ENCODE measurements at regions not wholly inside any gene's neighbourhood (a gene's known extent, or its start where the extent isn't known, plus 50 kb on each side); places are given as distances from the start of the nearest gene placed in this dataset.

DNA sequence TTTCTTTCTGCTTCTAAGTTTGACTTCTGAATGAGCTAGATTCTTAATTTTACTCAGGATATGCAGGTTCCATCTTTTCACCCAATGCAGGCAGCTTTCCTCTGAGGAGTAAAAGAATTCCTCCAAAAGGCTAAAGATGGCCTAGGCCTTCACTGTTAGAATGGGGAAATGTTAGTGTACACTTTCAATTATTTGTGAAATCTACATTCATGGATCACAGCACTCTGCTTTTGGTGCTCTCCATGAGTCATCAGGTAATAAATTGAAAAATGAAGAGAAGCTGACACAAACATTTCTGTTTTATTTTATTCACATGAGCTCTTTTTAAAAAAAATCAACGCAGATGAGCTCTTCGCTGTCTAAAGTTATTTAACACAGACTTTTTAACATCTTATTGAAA is 502.5 kb upstream of the GOLIM4 start:
- H3K36me3 Mint-ChIP-seq (ENCODE audit: low read depth) = no peaks in the 10 kb centered on the region
- H3K4me3 Mint-ChIP-seq = no peak overlapping the region
- Histone ChIP-seq H2AFZ (no peak overlapping the region), H3K4me2 (no peak overlapping the region), H3K79me2 (replicated peaks; ENCODE audit: insufficient read depth) (no peaks in the 10 kb centered on the region), H4K20me1 (replicated peaks; ENCODE audit: insufficient read depth) (no peaks in the 10 kb centered on the region), H3F3A (replicated peaks; ENCODE audit: low read depth) (no peaks in the 10 kb centered on the region), H3K36me3 (ENCODE audit: insufficient read depth) (no peaks in the 10 kb centered on the region), H3K27me3 (ENCODE audit: insufficient read depth) (no peaks in the 10 kb centered on the region), H3K4me3 (no peak overlapping the region), H3K4me1 (ENCODE audit: insufficient read depth) (no peaks in the 10 kb centered on the region; the same call in 1 of the 2 replicates), H3K27ac (ENCODE audit: low read depth) (no peak overlapping the region), H3K9me2 (ENCODE audit: insufficient read depth) (0 out of 2 replicates have a peak, but pooled peaks cover 7% of the 10 kb centered on the region)
- H3K4me1 Mint-ChIP-seq = peaks cover 5% of the 10 kb centered on the region
- H3K27me3 Mint-ChIP-seq (ENCODE audit: insufficient read depth, low read depth, poor library complexity) = no peaks in the 10 kb centered on the region
- TF ChIP-seq POLR2AphosphoS5 (IDR thresholded peaks at IDR 0.05; ENCODE audit: low read depth) (no peak), EZH2phosphoT487 (IDR thresholded peaks at IDR 0.05; ENCODE audit: unreplicated experiment) (no peak), NANOG (IDR thresholded peaks at IDR 0.05; ENCODE audit: borderline replicate concordance) (no peak), JUNB (IDR thresholded peaks at IDR 0.05; ENCODE audit: unreplicated experiment) (no peak), ZNF331 (CRISPR knock-in tag; IDR thresholded peaks at IDR 0.05; ENCODE audit: low read depth) (no peak), CREB1 (CRISPR knock-in tag; IDR thresholded peaks at IDR 0.05; ENCODE audit: low read depth) (no peak), STAT1 (IDR thresholded peaks at IDR 0.05; ENCODE audit: unreplicated experiment) (no peak), EZH2 (IDR thresholded peaks at IDR 0.05; ENCODE audit: low read depth, unreplicated experiment) (no peak), ZNF114 (CRISPR knock-in tag; IDR thresholded peaks at IDR 0.05) (no peak)
- TF ChIP-seq, protein P1, sequence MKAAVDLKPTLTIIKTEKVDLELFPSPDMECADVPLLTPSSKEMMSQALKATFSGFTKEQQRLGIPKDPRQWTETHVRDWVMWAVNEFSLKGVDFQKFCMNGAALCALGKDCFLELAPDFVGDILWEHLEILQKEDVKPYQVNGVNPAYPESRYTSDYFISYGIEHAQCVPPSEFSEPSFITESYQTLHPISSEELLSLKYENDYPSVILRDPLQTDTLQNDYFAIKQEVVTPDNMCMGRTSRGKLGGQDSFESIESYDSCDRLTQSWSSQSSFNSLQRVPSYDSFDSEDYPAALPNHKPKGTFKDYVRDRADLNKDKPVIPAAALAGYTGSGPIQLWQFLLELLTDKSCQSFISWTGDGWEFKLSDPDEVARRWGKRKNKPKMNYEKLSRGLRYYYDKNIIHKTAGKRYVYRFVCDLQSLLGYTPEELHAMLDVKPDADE (IDR thresholded peaks at IDR 0.05) = no peak
- TF ChIP-seq, protein P2, sequence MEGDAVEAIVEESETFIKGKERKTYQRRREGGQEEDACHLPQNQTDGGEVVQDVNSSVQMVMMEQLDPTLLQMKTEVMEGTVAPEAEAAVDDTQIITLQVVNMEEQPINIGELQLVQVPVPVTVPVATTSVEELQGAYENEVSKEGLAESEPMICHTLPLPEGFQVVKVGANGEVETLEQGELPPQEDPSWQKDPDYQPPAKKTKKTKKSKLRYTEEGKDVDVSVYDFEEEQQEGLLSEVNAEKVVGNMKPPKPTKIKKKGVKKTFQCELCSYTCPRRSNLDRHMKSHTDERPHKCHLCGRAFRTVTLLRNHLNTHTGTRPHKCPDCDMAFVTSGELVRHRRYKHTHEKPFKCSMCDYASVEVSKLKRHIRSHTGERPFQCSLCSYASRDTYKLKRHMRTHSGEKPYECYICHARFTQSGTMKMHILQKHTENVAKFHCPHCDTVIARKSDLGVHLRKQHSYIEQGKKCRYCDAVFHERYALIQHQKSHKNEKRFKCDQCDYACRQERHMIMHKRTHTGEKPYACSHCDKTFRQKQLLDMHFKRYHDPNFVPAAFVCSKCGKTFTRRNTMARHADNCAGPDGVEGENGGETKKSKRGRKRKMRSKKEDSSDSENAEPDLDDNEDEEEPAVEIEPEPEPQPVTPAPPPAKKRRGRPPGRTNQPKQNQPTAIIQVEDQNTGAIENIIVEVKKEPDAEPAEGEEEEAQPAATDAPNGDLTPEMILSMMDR (conservative IDR thresholded peaks at IDR 0.05; ENCODE audit: low read depth in 2 of 2) = no peak
- TF ChIP-seq, protein P3, sequence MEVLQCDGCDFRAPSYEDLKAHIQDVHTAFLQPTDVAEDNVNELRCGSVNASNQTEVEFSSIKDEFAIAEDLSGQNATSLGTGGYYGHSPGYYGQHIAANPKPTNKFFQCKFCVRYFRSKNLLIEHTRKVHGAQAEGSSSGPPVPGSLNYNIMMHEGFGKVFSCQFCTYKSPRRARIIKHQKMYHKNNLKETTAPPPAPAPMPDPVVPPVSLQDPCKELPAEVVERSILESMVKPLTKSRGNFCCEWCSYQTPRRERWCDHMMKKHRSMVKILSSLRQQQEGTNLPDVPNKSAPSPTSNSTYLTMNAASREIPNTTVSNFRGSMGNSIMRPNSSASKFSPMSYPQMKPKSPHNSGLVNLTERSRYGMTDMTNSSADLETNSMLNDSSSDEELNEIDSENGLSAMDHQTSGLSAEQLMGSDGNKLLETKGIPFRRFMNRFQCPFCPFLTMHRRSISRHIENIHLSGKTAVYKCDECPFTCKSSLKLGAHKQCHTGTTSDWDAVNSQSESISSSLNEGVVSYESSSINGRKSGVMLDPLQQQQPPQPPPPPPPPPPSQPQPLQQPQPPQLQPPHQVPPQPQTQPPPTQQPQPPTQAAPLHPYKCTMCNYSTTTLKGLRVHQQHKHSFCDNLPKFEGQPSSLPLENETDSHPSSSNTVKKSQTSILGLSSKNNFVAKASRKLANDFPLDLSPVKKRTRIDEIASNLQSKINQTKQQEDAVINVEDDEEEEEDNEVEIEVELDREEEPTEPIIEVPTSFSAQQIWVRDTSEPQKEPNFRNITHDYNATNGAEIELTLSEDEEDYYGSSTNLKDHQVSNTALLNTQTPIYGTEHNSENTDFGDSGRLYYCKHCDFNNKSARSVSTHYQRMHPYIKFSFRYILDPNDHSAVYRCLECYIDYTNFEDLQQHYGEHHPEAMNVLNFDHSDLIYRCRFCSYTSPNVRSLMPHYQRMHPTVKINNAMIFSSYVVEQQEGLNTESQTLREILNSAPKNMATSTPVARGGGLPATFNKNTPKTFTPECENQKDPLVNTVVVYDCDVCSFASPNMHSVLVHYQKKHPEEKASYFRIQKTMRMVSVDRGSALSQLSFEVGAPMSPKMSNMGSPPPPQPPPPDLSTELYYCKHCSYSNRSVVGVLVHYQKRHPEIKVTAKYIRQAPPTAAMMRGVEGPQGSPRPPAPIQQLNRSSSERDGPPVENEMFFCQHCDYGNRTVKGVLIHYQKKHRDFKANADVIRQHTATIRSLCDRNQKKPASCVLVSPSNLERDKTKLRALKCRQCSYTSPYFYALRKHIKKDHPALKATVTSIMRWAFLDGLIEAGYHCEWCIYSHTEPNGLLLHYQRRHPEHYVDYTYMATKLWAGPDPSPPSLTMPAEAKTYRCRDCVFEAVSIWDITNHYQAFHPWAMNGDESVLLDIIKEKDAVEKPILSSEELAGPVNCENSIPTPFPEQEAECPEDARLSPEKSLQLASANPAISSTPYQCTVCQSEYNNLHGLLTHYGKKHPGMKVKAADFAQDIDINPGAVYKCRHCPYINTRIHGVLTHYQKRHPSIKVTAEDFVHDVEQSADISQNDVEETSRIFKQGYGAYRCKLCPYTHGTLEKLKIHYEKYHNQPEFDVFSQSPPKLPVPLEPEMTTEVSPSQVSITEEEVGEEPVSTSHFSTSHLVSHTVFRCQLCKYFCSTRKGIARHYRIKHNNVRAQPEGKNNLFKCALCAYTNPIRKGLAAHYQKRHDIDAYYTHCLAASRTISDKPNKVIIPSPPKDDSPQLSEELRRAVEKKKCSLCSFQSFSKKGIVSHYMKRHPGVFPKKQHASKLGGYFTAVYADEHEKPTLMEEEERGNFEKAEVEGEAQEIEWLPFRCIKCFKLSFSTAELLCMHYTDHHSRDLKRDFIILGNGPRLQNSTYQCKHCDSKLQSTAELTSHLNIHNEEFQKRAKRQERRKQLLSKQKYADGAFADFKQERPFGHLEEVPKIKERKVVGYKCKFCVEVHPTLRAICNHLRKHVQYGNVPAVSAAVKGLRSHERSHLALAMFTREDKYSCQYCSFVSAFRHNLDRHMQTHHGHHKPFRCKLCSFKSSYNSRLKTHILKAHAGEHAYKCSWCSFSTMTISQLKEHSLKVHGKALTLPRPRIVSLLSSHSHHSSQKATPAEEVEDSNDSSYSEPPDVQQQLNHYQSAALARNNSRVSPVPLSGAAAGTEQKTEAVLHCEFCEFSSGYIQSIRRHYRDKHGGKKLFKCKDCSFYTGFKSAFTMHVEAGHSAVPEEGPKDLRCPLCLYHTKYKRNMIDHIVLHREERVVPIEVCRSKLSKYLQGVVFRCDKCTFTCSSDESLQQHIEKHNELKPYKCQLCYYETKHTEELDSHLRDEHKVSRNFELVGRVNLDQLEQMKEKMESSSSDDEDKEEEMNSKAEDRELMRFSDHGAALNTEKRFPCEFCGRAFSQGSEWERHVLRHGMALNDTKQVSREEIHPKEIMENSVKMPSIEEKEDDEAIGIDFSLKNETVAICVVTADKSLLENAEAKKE (CRISPR knock-in tag; IDR thresholded peaks at IDR 0.05) = no peak
- TF ChIP-seq, protein P4, sequence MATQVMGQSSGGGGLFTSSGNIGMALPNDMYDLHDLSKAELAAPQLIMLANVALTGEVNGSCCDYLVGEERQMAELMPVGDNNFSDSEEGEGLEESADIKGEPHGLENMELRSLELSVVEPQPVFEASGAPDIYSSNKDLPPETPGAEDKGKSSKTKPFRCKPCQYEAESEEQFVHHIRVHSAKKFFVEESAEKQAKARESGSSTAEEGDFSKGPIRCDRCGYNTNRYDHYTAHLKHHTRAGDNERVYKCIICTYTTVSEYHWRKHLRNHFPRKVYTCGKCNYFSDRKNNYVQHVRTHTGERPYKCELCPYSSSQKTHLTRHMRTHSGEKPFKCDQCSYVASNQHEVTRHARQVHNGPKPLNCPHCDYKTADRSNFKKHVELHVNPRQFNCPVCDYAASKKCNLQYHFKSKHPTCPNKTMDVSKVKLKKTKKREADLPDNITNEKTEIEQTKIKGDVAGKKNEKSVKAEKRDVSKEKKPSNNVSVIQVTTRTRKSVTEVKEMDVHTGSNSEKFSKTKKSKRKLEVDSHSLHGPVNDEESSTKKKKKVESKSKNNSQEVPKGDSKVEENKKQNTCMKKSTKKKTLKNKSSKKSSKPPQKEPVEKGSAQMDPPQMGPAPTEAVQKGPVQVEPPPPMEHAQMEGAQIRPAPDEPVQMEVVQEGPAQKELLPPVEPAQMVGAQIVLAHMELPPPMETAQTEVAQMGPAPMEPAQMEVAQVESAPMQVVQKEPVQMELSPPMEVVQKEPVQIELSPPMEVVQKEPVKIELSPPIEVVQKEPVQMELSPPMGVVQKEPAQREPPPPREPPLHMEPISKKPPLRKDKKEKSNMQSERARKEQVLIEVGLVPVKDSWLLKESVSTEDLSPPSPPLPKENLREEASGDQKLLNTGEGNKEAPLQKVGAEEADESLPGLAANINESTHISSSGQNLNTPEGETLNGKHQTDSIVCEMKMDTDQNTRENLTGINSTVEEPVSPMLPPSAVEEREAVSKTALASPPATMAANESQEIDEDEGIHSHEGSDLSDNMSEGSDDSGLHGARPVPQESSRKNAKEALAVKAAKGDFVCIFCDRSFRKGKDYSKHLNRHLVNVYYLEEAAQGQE (IDR thresholded peaks at IDR 0.05; ENCODE audit: unreplicated experiment) = no peak
- no peak for DNase-seq (ENCODE audit: low spot score)
- no peak for ATAC-seq
- no peak overlapping the region for H3K27ac Mint-ChIP-seq
- H3K9me3 Mint-ChIP-seq = no peaks in the 10 kb centered on the region

All from GM23338 (cell line).